ENCODE measurements at regions not wholly inside any gene's neighbourhood (a gene's known extent, or its start where the extent isn't known, plus 50 kb on each side); places are given as distances from the start of the nearest gene placed in this dataset.

GRCh38 chr16:66127459-66128370, 238.8 kb upstream of the CDH5 start:
- Histone ChIP-seq H3K9me2 (replicated peaks; ENCODE audit: control insufficient read depth, low read length) (no peaks in the 10 kb centered on the region), H3K4me1 (ENCODE audit: control insufficient read depth, low read length) (no peaks in the 10 kb centered on the region), H3K9me3 (ENCODE audit: control insufficient read depth, insufficient read depth, low read length) (no peaks in the 10 kb centered on the region), H3K36me3 (ENCODE audit: control insufficient read depth, low read length) (no peaks in the 10 kb centered on the region), H3K4me2 (ENCODE audit: low read length) (no peak overlapping the region), H3K27me3 (ENCODE audit: control insufficient read depth, low read length) (peaks cover 20% of the 10 kb centered on the region), H4K20me1 (ENCODE audit: control insufficient read depth, insufficient read depth, low read depth, low read length) (no peaks in the 10 kb centered on the region), H3F3A (ENCODE audit: control insufficient read depth, insufficient read depth) (no peaks in the 10 kb centered on the region), H3K79me2 (ENCODE audit: control insufficient read depth, low read length) (no peaks in the 10 kb centered on the region), H3K4me3 (ENCODE audit: low read length) (no peak overlapping the region), H3K27ac (ENCODE audit: low read depth, low read length) (no peak overlapping the region)
- TF ChIP-seq, protein P1, sequence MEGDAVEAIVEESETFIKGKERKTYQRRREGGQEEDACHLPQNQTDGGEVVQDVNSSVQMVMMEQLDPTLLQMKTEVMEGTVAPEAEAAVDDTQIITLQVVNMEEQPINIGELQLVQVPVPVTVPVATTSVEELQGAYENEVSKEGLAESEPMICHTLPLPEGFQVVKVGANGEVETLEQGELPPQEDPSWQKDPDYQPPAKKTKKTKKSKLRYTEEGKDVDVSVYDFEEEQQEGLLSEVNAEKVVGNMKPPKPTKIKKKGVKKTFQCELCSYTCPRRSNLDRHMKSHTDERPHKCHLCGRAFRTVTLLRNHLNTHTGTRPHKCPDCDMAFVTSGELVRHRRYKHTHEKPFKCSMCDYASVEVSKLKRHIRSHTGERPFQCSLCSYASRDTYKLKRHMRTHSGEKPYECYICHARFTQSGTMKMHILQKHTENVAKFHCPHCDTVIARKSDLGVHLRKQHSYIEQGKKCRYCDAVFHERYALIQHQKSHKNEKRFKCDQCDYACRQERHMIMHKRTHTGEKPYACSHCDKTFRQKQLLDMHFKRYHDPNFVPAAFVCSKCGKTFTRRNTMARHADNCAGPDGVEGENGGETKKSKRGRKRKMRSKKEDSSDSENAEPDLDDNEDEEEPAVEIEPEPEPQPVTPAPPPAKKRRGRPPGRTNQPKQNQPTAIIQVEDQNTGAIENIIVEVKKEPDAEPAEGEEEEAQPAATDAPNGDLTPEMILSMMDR (IDR thresholded peaks at IDR 0.05; ENCODE audit: low read depth, low read length, poor library complexity, severe bottlenecking): no peak
- no peak for TF ChIP-seq EZH2phosphoT487 (IDR thresholded peaks at IDR 0.05; ENCODE audit: borderline replicate concordance, low read length)

DNA sequence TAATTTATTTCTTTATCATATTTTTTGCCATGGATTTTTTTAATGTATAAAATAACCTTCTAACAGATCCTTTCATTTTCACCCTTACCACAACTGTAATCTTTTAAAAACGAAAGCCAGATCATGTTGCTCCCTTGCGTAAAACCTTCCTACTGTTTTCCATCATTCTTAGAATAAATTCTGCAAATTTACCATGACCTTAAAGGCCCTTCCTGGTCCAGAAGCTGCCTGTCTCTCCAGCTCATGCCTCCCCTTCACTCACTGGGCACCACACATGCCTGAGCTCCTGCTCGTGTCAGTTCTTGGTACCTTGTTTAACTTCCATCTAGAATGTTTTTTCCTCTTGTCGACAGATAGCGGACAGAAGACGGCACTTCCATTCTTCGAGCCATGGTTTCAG, 245.0 kb upstream of the CDH5 start:
- Histone ChIP-seq H3K4me3 (ENCODE audit: low read length) (no peak overlapping the region), H3K27ac (ENCODE audit: low read depth, low read length) (no peak overlapping the region), H3K79me2 (ENCODE audit: control insufficient read depth, low read length) (no peaks in the 10 kb centered on the region), H3K9me3 (ENCODE audit: control insufficient read depth, insufficient read depth, low read length) (no peaks in the 10 kb centered on the region), H3K36me3 (ENCODE audit: control insufficient read depth, low read length) (no peaks in the 10 kb centered on the region), H3K4me1 (ENCODE audit: control insufficient read depth, low read length) (no peaks in the 10 kb centered on the region), H3K27me3 (ENCODE audit: control insufficient read depth, low read length) (no peaks in the 10 kb centered on the region), H3F3A (ENCODE audit: control insufficient read depth, insufficient read depth) (no peaks in the 10 kb centered on the region), H4K20me1 (ENCODE audit: control insufficient read depth, insufficient read depth, low read depth, low read length) (no peaks in the 10 kb centered on the region), H3K9me2 (replicated peaks; ENCODE audit: control insufficient read depth, low read length) (no peaks in the 10 kb centered on the region), H3K4me2 (ENCODE audit: low read length) (no peak overlapping the region)
- no peak for TF ChIP-seq EZH2phosphoT487 (IDR thresholded peaks at IDR 0.05; ENCODE audit: borderline replicate concordance, low read length)
- TF ChIP-seq, protein P1 (IDR thresholded peaks at IDR 0.05; ENCODE audit: low read depth, low read length, poor library complexity, severe bottlenecking): no peak

DNA sequence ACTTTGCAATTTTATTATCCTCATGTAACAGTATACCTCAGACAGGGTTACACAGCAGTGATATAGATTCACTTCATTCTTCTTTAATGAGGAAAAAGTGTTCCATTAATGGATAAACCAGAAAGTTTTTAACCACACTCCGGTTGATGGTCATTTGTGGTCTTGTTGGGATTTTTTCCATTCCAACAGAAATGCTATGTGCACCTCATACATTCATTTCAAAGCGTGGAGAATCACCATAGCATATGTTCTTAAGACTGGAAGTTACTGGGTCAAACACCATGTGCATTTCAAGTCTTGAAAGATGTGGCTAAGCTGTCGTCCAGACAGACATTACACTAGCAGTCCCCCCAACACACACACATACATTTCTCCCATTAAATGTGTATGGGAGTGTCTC, 245.8 kb upstream of the CDH5 start:
- TF ChIP-seq, protein P1 (IDR thresholded peaks at IDR 0.05; ENCODE audit: low read depth, low read length, poor library complexity, severe bottlenecking): no peak
- no peak for TF ChIP-seq EZH2phosphoT487 (IDR thresholded peaks at IDR 0.05; ENCODE audit: borderline replicate concordance, low read length)
- Histone ChIP-seq H3K4me2 (ENCODE audit: low read length) (no peak overlapping the region), H3K27me3 (ENCODE audit: control insufficient read depth, low read length) (no peaks in the 10 kb centered on the region), H3K79me2 (ENCODE audit: control insufficient read depth, low read length) (no peaks in the 10 kb centered on the region), H3K9me2 (replicated peaks; ENCODE audit: control insufficient read depth, low read length) (no peaks in the 10 kb centered on the region), H3K27ac (ENCODE audit: low read depth, low read length) (no peak overlapping the region), H4K20me1 (ENCODE audit: control insufficient read depth, insufficient read depth, low read depth, low read length) (no peaks in the 10 kb centered on the region), H3K36me3 (ENCODE audit: control insufficient read depth, low read length) (no peaks in the 10 kb centered on the region), H3K4me1 (ENCODE audit: control insufficient read depth, low read length) (no peaks in the 10 kb centered on the region), H3K9me3 (ENCODE audit: control insufficient read depth, insufficient read depth, low read length) (no peaks in the 10 kb centered on the region), H3F3A (ENCODE audit: control insufficient read depth, insufficient read depth) (no peaks in the 10 kb centered on the region), H3K4me3 (ENCODE audit: low read length) (no peak overlapping the region)

Measured in DOHH2 (cell line).